ENCODE measurements at regions not wholly inside any gene's neighbourhood (a gene's known extent, or its start where the extent isn't known, plus 50 kb on each side); places are given as distances from the start of the nearest gene placed in this dataset.

- TF ChIP-seq POLR2AphosphoS5 (IDR thresholded peaks at IDR 0.05; ENCODE audit: borderline replicate concordance, low read depth, low read length) (no peak), FOXP2 (optimal IDR thresholded peaks at IDR 0.05; ENCODE audit: control extremely low read depth, extremely low read length, insufficient read depth) (no peak), EZH2 (IDR thresholded peaks at IDR 0.05) (no peak)
These were observed 80.1 kb downstream of the CLDN1 start for GRCh38 chr3:190242147-190242546.

Data from SK-N-MC (cell line).